ENCODE measurements at regions not wholly inside any gene's neighbourhood (a gene's known extent, or its start where the extent isn't known, plus 50 kb on each side); places are given as distances from the start of the nearest gene placed in this dataset.

DNA sequence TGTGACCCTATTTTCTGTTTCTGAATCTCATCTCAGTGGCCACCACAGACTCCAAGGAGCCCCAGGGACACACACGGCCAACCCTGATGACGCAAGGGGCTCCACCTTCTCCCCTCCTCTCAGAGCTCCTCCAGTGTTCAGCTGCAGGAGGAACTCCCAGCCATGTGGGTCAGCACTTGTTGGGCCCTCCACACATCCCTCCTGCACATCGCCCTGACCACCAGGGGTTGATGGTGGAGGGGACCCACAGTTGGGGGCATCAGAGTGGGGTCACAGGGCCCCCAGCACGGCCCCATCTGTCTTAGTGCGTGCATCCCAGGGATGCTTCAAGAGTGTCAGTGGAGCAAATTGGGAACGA, 499.6 kb downstream of the BRD1 start:
- Histone ChIP-seq H3K4me1 (ENCODE audit: control insufficient read depth, insufficient read depth, low read length) (no peaks in the 10 kb centered on the region), H3K9ac (ENCODE audit: low read depth, low read length) (no peak overlapping the region), H4K91ac (ENCODE audit: insufficient read depth, low read depth, low read length) (no peak overlapping the region), H3K23ac (ENCODE audit: low read depth, low read length) (no peak overlapping the region), H4K5ac (ENCODE audit: low read depth, low read length) (no peak overlapping the region), H4K20me1 (ENCODE audit: insufficient read depth, low read length) (no peaks in the 10 kb centered on the region), H2BK20ac (ENCODE audit: low read depth, low read length) (no peak overlapping the region), H3K27ac (ENCODE audit: insufficient read depth, low read length) (no peak overlapping the region), H2BK120ac (ENCODE audit: low read depth, low read length) (no peak overlapping the region), H3K79me1 (ENCODE audit: low read depth in 1 of 2, low read length in 2 of 2) (no peaks in the 10 kb centered on the region), H3K9me1 (ENCODE audit: insufficient read depth, low read length) (no peaks in the 10 kb centered on the region), H3K56ac (ENCODE audit: extremely low read depth, insufficient read depth, low read length) (no peak overlapping the region), H2BK15ac (ENCODE audit: low read depth, low read length) (no peak overlapping the region), H3K18ac (ENCODE audit: low read depth, low read length) (no peak overlapping the region), H3K36me3 (ENCODE audit: control insufficient read depth, insufficient read depth, low read length) (no peaks in the 10 kb centered on the region), H3K27me3 (ENCODE audit: control insufficient read depth, insufficient read depth, low read length) (no peaks in the 10 kb centered on the region), H3K4ac (ENCODE audit: low read depth, low read length) (no peak overlapping the region), H2AK5ac (ENCODE audit: low read depth, low read length) (no peak overlapping the region), H4K8ac (ENCODE audit: low read depth in 2 of 2, low read length in 2 of 2) (no peak overlapping the region), H2AK9ac (replicated peaks; ENCODE audit: low read depth, low read length, poor library complexity) (no peak overlapping the region), H3K4me2 (ENCODE audit: low read depth, low read length) (no peak overlapping the region), H2AFZ (replicated peaks; ENCODE audit: low read length, poor library complexity) (no peak overlapping the region), H3K4me3 (ENCODE audit: insufficient read depth, low read depth, low read length) (no peak overlapping the region), H3K9me3 (ENCODE audit: control insufficient read depth, insufficient read depth, low read length) (peaks cover 72% of the 10 kb centered on the region), H2BK5ac (ENCODE audit: low read depth, low read length, poor library complexity, severe bottlenecking) (no peak overlapping the region), H3K14ac (replicated peaks; ENCODE audit: low read depth, low read length) (no peak overlapping the region)
- intact Hi-C loops (cut with micrococcal nuclease) (no loop called here), dilution Hi-C loops (cut with HindIII; ENCODE audit: low sequenced_read_pairs, unreplicated experiment) (no loop called here), in situ Hi-C loops (cut with MboI; ENCODE audit: low sequenced_read_pairs) (no loop called here)
- CTCF ChIA-PET: no interaction called here
- WGBS, 2 experiments (ENCODE audit: extremely low coverage in 2 of 2, insufficient read length in 1 of 2): 50% methylated on average over 2 of the region's 6 CpGs; no CpG with 5 or more reads in 1 of the 2 experiments
- ATAC-seq (ENCODE audit: low read depth) (no peak), DNase-seq (no peak)
- POLR2A ChIA-PET (ENCODE audit: unreplicated experiment): no interaction called here
- BruUV-seq (replicated peaks): no TSS peak
- TF ChIP-seq MAZ (IDR thresholded peaks at IDR 0.05; ENCODE audit: borderline replicate concordance, low read depth, low read length): no peak
- TF ChIP-seq NFE2L2 (IDR thresholded peaks at IDR 0.05; ENCODE audit: low read depth, low read length): no peak
- TF ChIP-seq, protein P1, sequence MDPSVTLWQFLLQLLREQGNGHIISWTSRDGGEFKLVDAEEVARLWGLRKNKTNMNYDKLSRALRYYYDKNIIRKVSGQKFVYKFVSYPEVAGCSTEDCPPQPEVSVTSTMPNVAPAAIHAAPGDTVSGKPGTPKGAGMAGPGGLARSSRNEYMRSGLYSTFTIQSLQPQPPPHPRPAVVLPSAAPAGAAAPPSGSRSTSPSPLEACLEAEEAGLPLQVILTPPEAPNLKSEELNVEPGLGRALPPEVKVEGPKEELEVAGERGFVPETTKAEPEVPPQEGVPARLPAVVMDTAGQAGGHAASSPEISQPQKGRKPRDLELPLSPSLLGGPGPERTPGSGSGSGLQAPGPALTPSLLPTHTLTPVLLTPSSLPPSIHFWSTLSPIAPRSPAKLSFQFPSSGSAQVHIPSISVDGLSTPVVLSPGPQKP (IDR thresholded peaks at IDR 0.05; ENCODE audit: borderline replicate concordance, low read depth, low read length): no peak
- TF ChIP-seq, protein P2, sequence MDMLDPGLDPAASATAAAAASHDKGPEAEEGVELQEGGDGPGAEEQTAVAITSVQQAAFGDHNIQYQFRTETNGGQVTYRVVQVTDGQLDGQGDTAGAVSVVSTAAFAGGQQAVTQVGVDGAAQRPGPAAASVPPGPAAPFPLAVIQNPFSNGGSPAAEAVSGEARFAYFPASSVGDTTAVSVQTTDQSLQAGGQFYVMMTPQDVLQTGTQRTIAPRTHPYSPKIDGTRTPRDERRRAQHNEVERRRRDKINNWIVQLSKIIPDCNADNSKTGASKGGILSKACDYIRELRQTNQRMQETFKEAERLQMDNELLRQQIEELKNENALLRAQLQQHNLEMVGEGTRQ (IDR thresholded peaks at IDR 0.05; ENCODE audit: low read depth, low read length): no peak
- no peak for TF ChIP-seq FOS (IDR thresholded peaks at IDR 0.05; ENCODE audit: low read depth, low read length)
- TF ChIP-seq RFX5 (IDR thresholded peaks at IDR 0.05; ENCODE audit: low read depth, low read length): no peak
- no peak for TF ChIP-seq POLR2A (IDR thresholded peaks at IDR 0.05; ENCODE audit: low read depth, low read length)
- no peak for TF ChIP-seq RCOR1 (IDR thresholded peaks at IDR 0.05; ENCODE audit: insufficient replicate concordance, low read length)
- no peak for TF ChIP-seq CEBPB (IDR thresholded peaks at IDR 0.05; ENCODE audit: low read depth, low read length)
- no peak for TF ChIP-seq CHD1 (IDR thresholded peaks at IDR 0.05; ENCODE audit: low read depth, low read length)
- TF ChIP-seq MAFK (IDR thresholded peaks at IDR 0.05; ENCODE audit: low read depth, low read length): no peak
- TF ChIP-seq MXI1 (IDR thresholded peaks at IDR 0.05; ENCODE audit: borderline replicate concordance, low read depth, low read length): no peak
- TF ChIP-seq SMC3 (IDR thresholded peaks at IDR 0.05; ENCODE audit: low read depth, low read length): no peak

All from IMR-90 (cell line).